Natural killer cell (primary cell): ENCODE measurements at regions not wholly inside any gene's neighbourhood (a gene's known extent, or its start where the extent isn't known, plus 50 kb on each side); places are given as distances from the start of the nearest gene placed in this dataset.

Experiments
- ATAC-seq, 3 donors: fragments of 150-1000 bp in 2 of 3; fragments of 200-7000 bp in 1 of 3; cut with Tn5 transposase; 1 replicate in 1 of 3; 2 replicates in 2 of 3; pipeline ENCODE4 v1.10.0; 2021; ENCODE audit warnings: mild to moderate bottlenecking in 2 of 3, moderate library complexity in 2 of 3
- DNase-seq, 2 donors: peaks; one replicate each; pipeline versions ENCODE4 v3.0.0 to v3.0.0-alpha.2; 2013 to 2021; ENCODE audit warnings: mixed read lengths in 1 of 2
- H3K27ac ChIP-seq: one replicate; pipeline ENCODE4 v1.5.1; 2013; ENCODE audit warnings: mild to moderate bottlenecking, low read length
- H3K27me3 ChIP-seq: one replicate; pipeline ENCODE4 v1.6.1; 2013; ENCODE audit warnings: low read length; ENCODE audit not compliant: control insufficient read depth, insufficient read depth
- H3K36me3 ChIP-seq: one replicate; pipeline ENCODE4 v1.6.1; 2013; ENCODE audit warnings: low read length; ENCODE audit not compliant: control insufficient read depth, insufficient read depth
- H3K4me1 ChIP-seq: one replicate; pipeline ENCODE4 v1.6.1; 2013; ENCODE audit warnings: low read length; ENCODE audit not compliant: control insufficient read depth, insufficient read depth
- H3K4me3 ChIP-seq: one replicate; pipeline ENCODE4 v1.5.1; 2013; ENCODE audit warnings: low read length
- H3K9me3 ChIP-seq: one replicate; pipeline ENCODE4 v1.6.1; 2013; ENCODE audit warnings: low read length; ENCODE audit not compliant: control insufficient read depth, insufficient read depth
- H3K27ac Mint-ChIP-seq, 2 donors: one replicate each; pipeline ENCODE4 v1.8.0; 2022; ENCODE audit warnings: mild to moderate bottlenecking in 2 of 2, mixed read lengths in 2 of 2, moderate library complexity in 1 of 2
- H3K27me3 Mint-ChIP-seq, 2 donors: one replicate each; pipeline ENCODE4 v1.8.0; 2022; ENCODE audit warnings: low read depth in 2 of 2, mixed read lengths in 2 of 2
- H3K36me3 Mint-ChIP-seq: one replicate; pipeline ENCODE4 v1.8.0; 2022; ENCODE audit warnings: mixed read lengths
- H3K4me1 Mint-ChIP-seq, 2 donors: one replicate each; pipeline ENCODE4 v1.8.0; 2022; ENCODE audit warnings: mixed read lengths in 2 of 2
- H3K4me3 Mint-ChIP-seq: one replicate; pipeline ENCODE4 v1.8.0; 2022; ENCODE audit warnings: mild to moderate bottlenecking, moderate library complexity, mixed read lengths
- H3K9me3 Mint-ChIP-seq, 2 donors: one replicate each; pipeline ENCODE4 v1.8.0; 2022; ENCODE audit warnings: mixed read lengths in 2 of 2
- CTCF ChIP-seq: fragments of 200-600 bp; IDR thresholded peaks from one replicate; pipeline ENCODE4 v1.8.0; 2022; ENCODE audit warnings: antibody characterized with exemption
- WGBS: methylation state at CpG from one replicate; pipeline ENCODE4 v1.1.7; 2013; ENCODE audit warnings: missing lambda C conversion rate; ENCODE audit not compliant: insufficient coverage; 5-methylcytosine and 5-hydroxymethylcytosine counted together
- intact Hi-C: fragments of 100-400 bp; cut with micrococcal nuclease; formaldehyde crosslinking; loops from one replicate; pipeline ENCODE4 v1.14.2; 2022

- no peak overlapping the region for H3K4me3 ChIP-seq
- no peaks in the 10 kb centered on the region for H3K36me3 Mint-ChIP-seq
- DNase-seq (no peak), ATAC-seq (no peak)
- peaks cover 2% of the 10 kb centered on the region for H3K27me3 ChIP-seq
- WGBS = 80% methylated on average over 9 of the region's 9 CpGs
- no peaks in the 10 kb centered on the region for H3K4me1 ChIP-seq
- no peaks in the 10 kb centered on the region for H3K9me3 Mint-ChIP-seq
- no peak overlapping the region for H3K27ac ChIP-seq
- no peak overlapping the region for H3K27ac Mint-ChIP-seq
- H3K36me3 ChIP-seq = no peaks in the 10 kb centered on the region
- peaks cover 32 to 41% of the 10 kb centered on the region in 2 donors for H3K27me3 Mint-ChIP-seq
- no peak overlapping the region for H3K4me3 Mint-ChIP-seq
- TF ChIP-seq CTCF = no peak
- no peaks in the 10 kb centered on the region for H3K9me3 ChIP-seq
- intact Hi-C loops = no loop called here
- H3K4me1 Mint-ChIP-seq = no peaks in the 10 kb centered on the region
Measured at GRCh38 chr2:41944220-41944880, 103.5 kb upstream of the PKDCC start.

GRCh38 chr2:41947701-41948396, 100.0 kb upstream of the PKDCC start:
- 54% methylated on average over 9 of the region's 11 CpGs for WGBS
- DNase-seq (no peak), ATAC-seq (no peak)
- no peak for TF ChIP-seq CTCF
- H3K4me3 Mint-ChIP-seq = no peak overlapping the region
- no peaks in the 10 kb centered on the region for H3K36me3 Mint-ChIP-seq
- H3K27ac ChIP-seq = no peak overlapping the region
- peaks cover 2% of the 10 kb centered on the region for H3K27me3 ChIP-seq
- H3K9me3 ChIP-seq = no peaks in the 10 kb centered on the region
- no peak overlapping the region for H3K4me3 ChIP-seq
- H3K4me1 ChIP-seq = peaks cover 2% of the 10 kb centered on the region
- H3K27me3 Mint-ChIP-seq = peaks cover 20 to 31% of the 10 kb centered on the region in 2 donors
- H3K27ac Mint-ChIP-seq = no peak overlapping the region
- H3K36me3 ChIP-seq = no peaks in the 10 kb centered on the region
- no peaks in the 10 kb centered on the region for H3K9me3 Mint-ChIP-seq
- intact Hi-C loops = no loop called here
- H3K4me1 Mint-ChIP-seq = no peaks in the 10 kb centered on the region

- no peak overlapping the region for H3K4me3 Mint-ChIP-seq
- intact Hi-C loops = no loop called here
- Histone ChIP-seq H3K36me3 (no peaks in the 10 kb centered on the region), H3K27ac (no peak overlapping the region), H3K27me3 (peaks cover 2% of the 10 kb centered on the region), H3K4me1 (peaks cover 6% of the 10 kb centered on the region), H3K9me3 (no peaks in the 10 kb centered on the region), H3K4me3 (no peak overlapping the region)
- ATAC-seq = no peak
- no peak for DNase-seq
- no peaks in the 10 kb centered on the region for H3K9me3 Mint-ChIP-seq
- peaks cover 20 to 29% of the 10 kb centered on the region in 2 donors for H3K27me3 Mint-ChIP-seq
- no peak for TF ChIP-seq CTCF
- H3K4me1 Mint-ChIP-seq = peaks cover 0 to under 1% of the 10 kb centered on the region in 2 donors
- 93% methylated on average over 3 of the region's 3 CpGs for WGBS
- H3K27ac Mint-ChIP-seq = no peak overlapping the region
- no peaks in the 10 kb centered on the region for H3K36me3 Mint-ChIP-seq
Measured at GRCh38 chr2:41948397-41948763, 99.4 kb upstream of the PKDCC start.
